GM13977 (cell line): ENCODE measurements at regions not wholly inside any gene's neighbourhood (a gene's known extent, or its start where the extent isn't known, plus 50 kb on each side); places are given as distances from the start of the nearest gene placed in this dataset.

Source experiments
- DNase-seq: peaks from one replicate; pipeline ENCODE4 v3.0.0; 2012; ENCODE audit warnings: low spot score
- in situ Hi-C: fragments of 300-500 bp; cut with MboI; formaldehyde crosslinking; loops from one replicate; pipeline ENCODE4 v1.12.0; 2022; ENCODE audit warnings: low sequenced_read_pairs, low pct_unique_long_range_greater_than_20kb, mixed read lengths, inconsistent platforms; ENCODE audit not compliant: unreplicated experiment
- TF ChIP-seq, protein P1 (sequence below): IDR thresholded peaks from 2 replicates; pipeline ENCODE4 v1.5.1; 2012; ENCODE audit warnings: mild to moderate bottlenecking, control low read depth; ENCODE audit not compliant: insufficient read depth; ENCODE audit errors: extremely low read depth, missing control alignments

DNA sequence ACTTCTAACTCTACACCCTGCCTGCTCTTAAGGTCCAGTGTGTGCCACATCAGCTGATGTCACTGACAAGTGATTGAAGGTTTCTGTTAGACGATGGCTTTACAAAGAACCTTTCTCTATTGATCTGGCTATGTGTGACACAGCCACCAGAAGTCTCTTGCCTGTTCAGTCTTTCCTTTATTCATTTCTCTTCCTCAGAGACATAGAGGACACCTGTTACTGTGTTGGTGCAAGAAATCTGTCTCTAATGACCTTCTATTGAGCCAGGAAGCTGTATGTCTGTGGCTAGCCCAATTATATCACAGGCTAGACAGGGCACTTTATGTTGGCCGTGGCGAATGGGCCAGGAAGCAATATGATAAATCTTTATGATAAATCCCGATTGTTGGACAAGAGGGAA is 173.3 kb upstream of the GAP43 start:
- in situ Hi-C loops = no loop called here
- TF ChIP-seq, protein P1, sequence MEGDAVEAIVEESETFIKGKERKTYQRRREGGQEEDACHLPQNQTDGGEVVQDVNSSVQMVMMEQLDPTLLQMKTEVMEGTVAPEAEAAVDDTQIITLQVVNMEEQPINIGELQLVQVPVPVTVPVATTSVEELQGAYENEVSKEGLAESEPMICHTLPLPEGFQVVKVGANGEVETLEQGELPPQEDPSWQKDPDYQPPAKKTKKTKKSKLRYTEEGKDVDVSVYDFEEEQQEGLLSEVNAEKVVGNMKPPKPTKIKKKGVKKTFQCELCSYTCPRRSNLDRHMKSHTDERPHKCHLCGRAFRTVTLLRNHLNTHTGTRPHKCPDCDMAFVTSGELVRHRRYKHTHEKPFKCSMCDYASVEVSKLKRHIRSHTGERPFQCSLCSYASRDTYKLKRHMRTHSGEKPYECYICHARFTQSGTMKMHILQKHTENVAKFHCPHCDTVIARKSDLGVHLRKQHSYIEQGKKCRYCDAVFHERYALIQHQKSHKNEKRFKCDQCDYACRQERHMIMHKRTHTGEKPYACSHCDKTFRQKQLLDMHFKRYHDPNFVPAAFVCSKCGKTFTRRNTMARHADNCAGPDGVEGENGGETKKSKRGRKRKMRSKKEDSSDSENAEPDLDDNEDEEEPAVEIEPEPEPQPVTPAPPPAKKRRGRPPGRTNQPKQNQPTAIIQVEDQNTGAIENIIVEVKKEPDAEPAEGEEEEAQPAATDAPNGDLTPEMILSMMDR = no peak
- DNase-seq = no peak

DNA sequence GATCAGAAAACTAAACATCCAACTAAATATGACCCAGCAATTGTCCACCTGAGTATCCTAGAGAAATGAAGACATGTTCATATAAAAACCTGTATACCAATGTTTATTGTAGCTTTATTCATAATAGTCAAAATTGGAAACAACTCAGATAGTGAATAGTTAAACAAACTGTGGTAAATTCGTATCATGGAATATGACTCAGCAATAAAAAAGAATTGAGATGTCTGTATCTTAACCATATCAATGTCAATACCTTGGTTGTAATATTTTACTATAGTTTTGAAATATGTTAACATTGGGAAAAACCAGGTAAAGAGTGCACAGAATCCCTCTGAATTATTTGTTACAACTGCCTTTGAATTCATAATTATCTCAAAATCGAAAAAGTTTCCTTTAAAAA is 159.3 kb upstream of the GAP43 start:
- in situ Hi-C loops = no loop called here
- no peak for DNase-seq
- TF ChIP-seq, protein P1 = no peak

DNA sequence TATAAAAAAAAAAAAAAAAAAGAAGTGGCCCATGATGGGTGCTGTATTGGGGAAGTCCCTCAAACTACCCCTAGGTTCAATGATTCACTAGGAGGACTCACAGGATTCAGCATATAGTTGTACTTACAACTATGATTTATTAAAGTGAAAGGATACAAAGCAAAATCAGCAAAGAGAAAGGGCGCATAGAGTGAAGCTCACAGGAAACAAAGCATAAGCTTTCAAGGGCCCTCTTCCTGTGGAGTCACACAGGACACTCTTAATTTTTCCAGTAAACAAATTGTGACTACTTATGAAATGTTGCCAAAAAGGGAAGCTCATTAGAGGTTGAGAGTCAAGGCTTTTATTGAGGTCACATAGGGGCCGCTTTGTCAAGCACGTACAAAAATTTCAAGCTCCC is 153.7 kb upstream of the GAP43 start:
- no peak for DNase-seq
- TF ChIP-seq, protein P1 = no peak
- in situ Hi-C loops = no loop called here

DNA sequence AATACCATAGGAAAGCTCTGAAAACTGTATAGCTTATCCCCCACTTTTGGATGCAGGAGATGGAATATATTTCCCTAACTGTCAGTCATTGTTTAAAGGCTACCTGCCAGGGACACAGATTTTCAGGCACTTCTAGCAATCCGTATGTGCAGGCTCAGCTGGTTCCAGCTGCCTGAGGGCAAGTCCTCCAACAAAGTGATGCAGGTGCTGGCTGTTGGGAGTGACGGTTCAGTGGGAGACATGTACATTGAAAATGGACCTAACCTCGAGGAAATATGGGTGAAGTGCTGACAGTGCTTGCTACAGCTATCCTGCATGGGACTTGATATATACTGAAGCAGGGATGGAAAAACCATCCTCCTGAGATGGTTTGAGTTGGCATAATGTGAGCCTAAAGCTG is 153.1 kb upstream of the GAP43 start:
- no peak for DNase-seq
- in situ Hi-C loops = no loop called here
- TF ChIP-seq, protein P1 = no peak

DNA sequence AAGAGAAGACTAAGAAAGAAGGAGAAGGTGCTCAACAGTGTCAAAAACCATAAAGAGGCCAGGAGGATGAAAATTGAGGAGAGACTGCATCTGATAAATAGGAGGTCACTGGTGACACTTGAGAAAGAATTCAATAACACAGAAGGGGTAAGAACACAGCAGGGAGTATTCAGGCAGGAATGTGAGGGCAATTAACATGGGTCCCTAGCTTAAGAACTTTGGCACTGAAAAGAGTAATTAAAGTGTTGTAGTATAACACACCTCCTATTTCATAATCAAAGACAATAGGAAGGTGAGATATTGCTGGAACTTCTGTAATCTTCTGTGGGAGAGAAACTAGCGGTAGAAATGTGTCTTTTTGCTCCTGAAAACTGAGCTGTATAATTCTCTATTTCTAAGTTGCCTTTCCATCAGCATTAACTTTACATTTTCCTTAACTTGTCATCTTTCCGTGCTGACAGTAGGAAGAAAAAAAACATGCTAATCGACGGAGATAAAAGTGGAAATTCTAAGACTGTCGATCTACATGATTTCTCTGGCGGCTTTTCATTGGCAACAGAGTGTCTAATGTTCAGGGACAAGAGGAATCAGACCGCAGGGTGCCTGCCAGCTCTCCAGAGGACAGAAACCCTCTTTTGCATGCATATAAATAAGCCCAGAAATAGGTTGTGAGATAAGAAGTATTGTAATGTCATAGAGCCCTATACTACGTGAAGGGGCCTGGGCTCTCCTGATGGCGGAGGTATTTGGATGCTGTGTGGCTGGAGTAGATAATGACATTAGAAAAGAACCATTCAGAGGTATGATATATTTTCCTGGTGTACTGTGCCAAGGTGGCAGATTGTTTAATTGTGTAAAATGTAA is 147.9 kb upstream of the GAP43 start:
- in situ Hi-C loops = no loop called here
- TF ChIP-seq, protein P1 = no peak
- DNase-seq = no peak

DNA sequence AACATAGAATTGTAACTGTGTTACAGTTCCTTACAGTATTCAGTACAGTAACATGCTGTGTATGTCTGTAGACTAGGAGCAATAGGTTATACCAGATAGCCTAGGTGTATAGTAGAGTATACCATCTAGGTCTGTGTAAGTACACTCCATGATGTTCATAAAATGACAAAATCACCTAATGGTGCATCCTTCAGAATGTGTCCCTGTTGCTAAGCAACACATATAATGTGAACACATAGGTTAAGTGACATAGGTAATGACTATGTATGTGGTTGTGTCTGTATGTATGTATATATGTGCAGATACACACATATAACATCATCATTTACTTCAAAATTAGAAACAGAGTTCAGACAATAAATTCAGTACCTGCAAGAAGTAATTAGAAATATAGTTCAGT is 146.8 kb upstream of the GAP43 start:
- DNase-seq = no peak
- TF ChIP-seq, protein P1 = no peak
- in situ Hi-C loops = no loop called here
